ENCODE measurements at regions not wholly inside any gene's neighbourhood (a gene's known extent, or its start where the extent isn't known, plus 50 kb on each side); places are given as distances from the start of the nearest gene placed in this dataset.

- DNase-seq (ENCODE audit: low spot score), result no peak
These were observed 302.6 kb upstream of the SEMA3D start for GRCh38 chr7:85489498-85489897.

- no peak for DNase-seq (ENCODE audit: low spot score)
These were observed 301.6 kb upstream of the SEMA3D start for GRCh38 chr7:85488406-85488805.

GRCh38 chr7:85483177-85483576 lies 296.3 kb upstream of the SEMA3D start:
- DNase-seq (ENCODE audit: low spot score), result no peak

GRCh38 chr7:85480666-85481065 lies 293.8 kb upstream of the SEMA3D start:
- no peak for DNase-seq (ENCODE audit: low spot score)

- no peak for DNase-seq (ENCODE audit: low spot score)
These were observed 293.2 kb upstream of the SEMA3D start for GRCh38 chr7:85479918-85480643.

- no peak for DNase-seq (ENCODE audit: low spot score)
These were observed 291.7 kb upstream of the SEMA3D start for GRCh38 chr7:85478530-85478929.

- DNase-seq (ENCODE audit: low spot score), result no peak
These were observed 288.6 kb upstream of the SEMA3D start for GRCh38 chr7:85475476-85475875.

- DNase-seq (ENCODE audit: low spot score), result no peak
These were observed 288.2 kb upstream of the SEMA3D start for GRCh38 chr7:85475071-85475470.

- no peak for DNase-seq (ENCODE audit: low spot score)
These were observed 287.4 kb upstream of the SEMA3D start for GRCh38 chr7:85474234-85474633.

GRCh38 chr7:85471740-85472139 lies 284.9 kb upstream of the SEMA3D start:
- DNase-seq (ENCODE audit: low spot score), result no peak

- no peak for DNase-seq (ENCODE audit: low spot score)
These were observed 284.5 kb upstream of the SEMA3D start for GRCh38 chr7:85471307-85471706.

- DNase-seq (ENCODE audit: low spot score), result no peak
These were observed 282.7 kb upstream of the SEMA3D start for GRCh38 chr7:85469446-85470010.

- DNase-seq (ENCODE audit: low spot score), result no peak
These were observed 277.3 kb upstream of the SEMA3D start for GRCh38 chr7:85464042-85464651.

GRCh38 chr7:85462671-85463070 lies 275.8 kb upstream of the SEMA3D start:
- DNase-seq (ENCODE audit: low spot score), result no peak

- no peak for DNase-seq (ENCODE audit: low spot score)
These were observed 271.1 kb upstream of the SEMA3D start for GRCh38 chr7:85457911-85458310.

- no peak for DNase-seq (ENCODE audit: low spot score)
These were observed 269.4 kb upstream of the SEMA3D start for GRCh38 chr7:85456254-85456653.

- DNase-seq (ENCODE audit: low spot score), result no peak
These were observed 268.0 kb upstream of the SEMA3D start for GRCh38 chr7:85454904-85455303.

- no peak for DNase-seq (ENCODE audit: low spot score)
These were observed 265.8 kb upstream of the SEMA3D start for GRCh38 chr7:85452674-85453073.

- DNase-seq (ENCODE audit: low spot score), result no peak
These were observed 262.6 kb upstream of the SEMA3D start for GRCh38 chr7:85449478-85449877.

GRCh38 chr7:85447004-85447403 lies 260.1 kb upstream of the SEMA3D start:
- no peak for DNase-seq (ENCODE audit: low spot score)

GRCh38 chr7:85426487-85426960 lies 239.7 kb upstream of the SEMA3D start:
- no peak for DNase-seq (ENCODE audit: low spot score)

GRCh38 chr7:85424298-85424697 lies 237.4 kb upstream of the SEMA3D start:
- DNase-seq (ENCODE audit: low spot score), result no peak

- no peak for DNase-seq (ENCODE audit: low spot score)
These were observed 236.5 kb upstream of the SEMA3D start for GRCh38 chr7:85423209-85423895.

Measured in hepatic stellate cell (primary cell).